HepG2 (cell line): ENCODE measurements at regions not wholly inside any gene's neighbourhood (a gene's known extent, or its start where the extent isn't known, plus 50 kb on each side); places are given as distances from the start of the nearest gene placed in this dataset.

Experiments
- ATAC-seq: fragments of 200-7000 bp; cut with Tn5 transposase; 3 replicates; pipeline ENCODE4 v1.9.1; 2020; ENCODE audit warnings: mild to moderate bottlenecking, moderate library complexity
- BruUV-seq: library from RNA; stranded (reverse); fragments of 400-500 nt; replicated peaks from 2 replicates; lab custom pipeline; 2021; lab: Mats Ljungman, UMichigan
- CTCF ChIA-PET: fragments of 300-600 bp; formaldehyde crosslinking; extraction: SDS; loops from one replicate; lab custom pipeline; 2021; ENCODE audit warnings: low total read pairs, inconsistent platforms, low intra/inter-chr PET ratio; lab: Yijun Ruan, JAX
- POLR2A ChIA-PET: fragments of 350-600 bp; sonication (Branson Sonifier 250); formaldehyde crosslinking; loops from one replicate; lab custom pipeline; 2020; ENCODE audit warnings: antibody characterized with exemption, inconsistent platforms; lab: Yijun Ruan, JAX
- DNase-seq: peaks from one replicate; pipeline ENCODE4 v3.0.0-alpha.2; 2015; ENCODE audit warnings: low spot score
- FAIRE-seq: peaks from 3 replicates; lab custom pipeline; 2011; peaks lifted over from hg19 to GRCh38; lab: Jason Lieb, UNC
- H2AFZ ChIP-seq: one replicate; pipeline ENCODE4 v1.6.1; 2011; ENCODE audit warnings: low read length, inconsistent platforms
- H3K27ac ChIP-seq: fragments of 300-600 bp; 3 replicates; pipeline ENCODE4 v1.8.0; 2011; ENCODE audit warnings: mixed run types, mild to moderate bottlenecking, mixed read lengths, low read length, inconsistent platforms; ENCODE audit not compliant: insufficient read depth; ENCODE audit errors: extremely low read length
- H3K27me3 ChIP-seq, 2 experiments: fragments of 200-600 bp in 1 of 2; 2 replicates in 1 of 2; 3 replicates in 1 of 2; pipeline versions ENCODE4 v1.6.0 to v1.8.0; 2011; ENCODE audit warnings: low read length in 2 of 2, mild to moderate bottlenecking in 2 of 2, moderate library complexity in 2 of 2, inconsistent platforms in 1 of 2; ENCODE audit not compliant: insufficient read depth in 2 of 2, control insufficient read depth in 1 of 2
- H3K36me3 ChIP-seq, 2 experiments: fragments of 200-600 bp in 1 of 2; replicated peaks in 1 of 2; 2 replicates in 1 of 2; 3 replicates in 1 of 2; pipeline versions ENCODE4 v1.5.1 to v1.8.0; 2011; ENCODE audit warnings: low read length in 2 of 2, inconsistent platforms in 1 of 2; ENCODE audit not compliant: insufficient read depth in 2 of 2, control insufficient read depth in 1 of 2
- H3K4me1 ChIP-seq: 2 replicates; pipeline ENCODE4 v1.5.1; 2012; ENCODE audit warnings: low read length, inconsistent platforms; ENCODE audit not compliant: insufficient read depth
- H3K4me2 ChIP-seq: 2 replicates; pipeline ENCODE4 v1.6.0; 2011; ENCODE audit warnings: low read depth, low read length, inconsistent platforms
- H3K4me3 ChIP-seq, 3 experiments: fragments of 200-600 bp in 1 of 3; sonication (generic), shearing (Covaris generic) in 1 of 3; replicated peaks in 1 of 3; 2 replicates each; pipeline ENCODE4 v1.5.1; 2011 to 2016; ENCODE audit warnings: low read length in 3 of 3, inconsistent platforms in 2 of 3, low read depth in 2 of 3, mild to moderate bottlenecking in 2 of 3, control low read depth in 1 of 3, mixed read lengths in 1 of 3; ENCODE audit not compliant: insufficient read depth in 1 of 3
- H3K79me2 ChIP-seq: one replicate; pipeline ENCODE4 v1.6.1; 2011; ENCODE audit warnings: low read length, inconsistent platforms; ENCODE audit not compliant: insufficient read depth
- H3K9ac ChIP-seq: 2 replicates; pipeline ENCODE4 v1.6.0; 2011; ENCODE audit warnings: mild to moderate bottlenecking, low read depth, low read length, inconsistent platforms; ENCODE audit not compliant: insufficient read depth
- H3K9me3 ChIP-seq: 2 replicates; pipeline ENCODE4 v1.5.1; 2012; ENCODE audit warnings: mild to moderate bottlenecking, low read length
- H4K20me1 ChIP-seq: 2 replicates; pipeline ENCODE4 v1.6.0; 2011; ENCODE audit warnings: inconsistent platforms, mild to moderate bottlenecking, low read length, moderate library complexity; ENCODE audit not compliant: insufficient read depth
- EP300 ChIP-seq, 3 experiments: sonication (generic) in 1 of 3; formaldehyde crosslinking in 1 of 3; IDR thresholded peaks; 2 replicates each; pipeline versions ENCODE4 v1.5.1 to v1.6.1; 2011 to 2020; ENCODE audit warnings: low read depth in 2 of 3, low read length in 2 of 3, borderline replicate concordance in 1 of 3, improper control_type of control experiment in 1 of 3, mild to moderate bottlenecking in 1 of 3, missing genetic modification reagents in 1 of 3, moderate library complexity in 1 of 3
- GATA4 ChIP-seq: sonication (generic); IDR thresholded peaks from 2 replicates; pipeline ENCODE4 v1.6.1; 2016; ENCODE audit warnings: antibody characterized with exemption, low read depth, borderline replicate concordance
- MTA3 ChIP-seq: sonication (generic); formaldehyde crosslinking; IDR thresholded peaks from 2 replicates; pipeline ENCODE4 v1.4.0; 2020; ENCODE audit warnings: missing genetic modification reagents
- SIN3B ChIP-seq: fragments of 150-350 bp; IDR thresholded peaks from 2 replicates; pipeline ENCODE4 v1.6.1; 2014; ENCODE audit warnings: low read length
- TMF1 ChIP-seq: sonication (generic); formaldehyde crosslinking; IDR thresholded peaks from 2 replicates; pipeline ENCODE4 v1.8.1; 2022; ENCODE audit warnings: low read depth, missing genetic modification reagents
- YEATS2 ChIP-seq: sonication (generic); formaldehyde crosslinking; IDR thresholded peaks from 2 replicates; pipeline ENCODE4 v1.4.0; 2020; ENCODE audit warnings: missing genetic modification reagents, borderline replicate concordance
- ZNF34 ChIP-seq: sonication (generic); formaldehyde crosslinking; IDR thresholded peaks from 2 replicates; pipeline ENCODE4 v1.4.0; 2020; ENCODE audit warnings: mild to moderate bottlenecking, missing genetic modification reagents, borderline replicate concordance
- ZNF558 ChIP-seq: sonication (generic); formaldehyde crosslinking; IDR thresholded peaks from 2 replicates; pipeline ENCODE4 v1.9.0; 2022; ENCODE audit warnings: mild to moderate bottlenecking, missing genetic modification reagents, borderline replicate concordance
- ZSCAN21 ChIP-seq: sonication (generic); formaldehyde crosslinking; IDR thresholded peaks from 2 replicates; pipeline ENCODE4 v1.8.0; 2022; ENCODE audit warnings: mild to moderate bottlenecking, missing genetic modification reagents, moderate library complexity, borderline replicate concordance
- WGBS: methylation state at CpG from one replicate; pipeline ENCODE4 v1.1.6; 2017; ENCODE audit warnings: low lambda C conversion rate; 5-methylcytosine and 5-hydroxymethylcytosine counted together
- in situ Hi-C: cut with HindIII; loops from 2 replicates; pipeline ENCODE4 v1.10.0; 2017; ENCODE audit warnings: low pct_unique_long_range_greater_than_20kb; ENCODE audit not compliant: extremely low pct_ligation_motif_present
- intact Hi-C: fragments of 100-400 bp; cut with micrococcal nuclease; formaldehyde crosslinking; loops from one replicate; pipeline ENCODE4 v1.10.0; 2022; ENCODE audit not compliant: unreplicated experiment
- TF ChIP-seq, protein P1 (sequence below): sonication (generic); formaldehyde crosslinking; conservative IDR thresholded peaks from 2 replicates; pipeline ENCODE4 v1.4.0; 2020; ENCODE audit warnings: mild to moderate bottlenecking, missing genetic modification reagents, moderate library complexity

DNA sequence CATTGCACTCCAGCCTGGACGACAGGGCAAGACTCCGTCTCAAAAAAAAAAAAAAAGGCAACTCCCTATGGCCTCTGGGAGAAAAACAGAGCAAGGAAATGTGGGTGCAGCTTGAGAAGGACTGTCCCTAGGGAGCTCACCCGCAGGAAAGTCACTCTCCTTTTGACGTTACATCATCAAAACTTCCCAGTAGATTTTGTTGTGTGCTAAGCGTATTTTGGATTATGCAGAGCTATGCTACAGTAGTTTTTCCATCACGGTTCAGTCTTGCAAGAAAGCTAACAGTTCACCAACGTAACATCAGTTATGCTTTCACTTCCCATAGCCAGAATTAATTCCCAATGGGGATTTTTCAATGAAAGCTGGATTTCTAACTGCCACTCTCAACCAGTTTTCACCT, 138.8 kb downstream of the HSD17B3 start (continued):
- TF ChIP-seq ZSCAN21 (CRISPR knock-in tag) = no peak
- TF ChIP-seq EP300 (IDR thresholded peaks at IDR 0.05; ENCODE audit: low read depth in 2 of 2, low read length in 2 of 2) = no peak
- no peak for TF ChIP-seq EP300 (CRISPR knock-in tag; IDR thresholded peaks at IDR 0.05; ENCODE audit: borderline replicate concordance)

DNA sequence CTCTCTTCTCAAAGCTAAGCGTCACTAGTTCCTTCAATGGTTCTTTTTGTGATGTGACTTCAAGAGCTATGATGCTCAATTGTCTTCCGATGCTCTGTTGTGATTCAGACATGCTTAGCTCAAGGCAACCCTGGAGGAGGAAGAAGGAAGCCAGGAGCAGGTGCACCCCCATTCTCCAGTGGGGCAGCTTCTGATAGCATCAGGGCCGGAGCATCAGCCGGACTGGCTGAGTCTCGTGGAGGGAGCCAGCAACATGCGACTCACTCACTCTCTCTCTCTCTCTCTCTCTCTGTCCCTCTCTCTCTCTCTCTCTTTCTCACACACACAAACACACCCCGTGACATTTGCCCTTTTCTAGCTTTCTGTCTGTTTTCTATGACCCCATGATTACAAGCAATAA, 140.2 kb downstream of the HSD17B3 start:
- H3K79me2 ChIP-seq = no peaks in the 10 kb centered on the region
- H3K4me3 ChIP-seq = no peak overlapping the region
- no peaks in the 10 kb centered on the region for H3K4me1 ChIP-seq
- no peak overlapping the region for H2AFZ ChIP-seq
- ChIA-PET CTCF (no interaction called here), POLR2A (no interaction called here)
- no peak for DNase-seq
- H3K36me3 ChIP-seq = no peaks in the 10 kb centered on the region
- H3K4me2 ChIP-seq = no peak overlapping the region
- H4K20me1 ChIP-seq = no peaks in the 10 kb centered on the region
- BruUV-seq = no TSS peak
- 50% methylated on average over 7 of the region's 7 CpGs for WGBS
- peaks cover 1 to 21% of the 10 kb centered on the region in 2 experiments; a peak in 2 of 5 replicates for H3K27me3 ChIP-seq
- H3K9ac ChIP-seq = no peak overlapping the region
- TF ChIP-seq TMF1 (CRISPR knock-in tag) = no peak
- TF ChIP-seq SIN3B = no peak
- no peak for TF ChIP-seq ZNF558
- TF ChIP-seq YEATS2 = no peak
- TF ChIP-seq MTA3 (CRISPR knock-in tag) = no peak
- TF ChIP-seq, protein P1, sequence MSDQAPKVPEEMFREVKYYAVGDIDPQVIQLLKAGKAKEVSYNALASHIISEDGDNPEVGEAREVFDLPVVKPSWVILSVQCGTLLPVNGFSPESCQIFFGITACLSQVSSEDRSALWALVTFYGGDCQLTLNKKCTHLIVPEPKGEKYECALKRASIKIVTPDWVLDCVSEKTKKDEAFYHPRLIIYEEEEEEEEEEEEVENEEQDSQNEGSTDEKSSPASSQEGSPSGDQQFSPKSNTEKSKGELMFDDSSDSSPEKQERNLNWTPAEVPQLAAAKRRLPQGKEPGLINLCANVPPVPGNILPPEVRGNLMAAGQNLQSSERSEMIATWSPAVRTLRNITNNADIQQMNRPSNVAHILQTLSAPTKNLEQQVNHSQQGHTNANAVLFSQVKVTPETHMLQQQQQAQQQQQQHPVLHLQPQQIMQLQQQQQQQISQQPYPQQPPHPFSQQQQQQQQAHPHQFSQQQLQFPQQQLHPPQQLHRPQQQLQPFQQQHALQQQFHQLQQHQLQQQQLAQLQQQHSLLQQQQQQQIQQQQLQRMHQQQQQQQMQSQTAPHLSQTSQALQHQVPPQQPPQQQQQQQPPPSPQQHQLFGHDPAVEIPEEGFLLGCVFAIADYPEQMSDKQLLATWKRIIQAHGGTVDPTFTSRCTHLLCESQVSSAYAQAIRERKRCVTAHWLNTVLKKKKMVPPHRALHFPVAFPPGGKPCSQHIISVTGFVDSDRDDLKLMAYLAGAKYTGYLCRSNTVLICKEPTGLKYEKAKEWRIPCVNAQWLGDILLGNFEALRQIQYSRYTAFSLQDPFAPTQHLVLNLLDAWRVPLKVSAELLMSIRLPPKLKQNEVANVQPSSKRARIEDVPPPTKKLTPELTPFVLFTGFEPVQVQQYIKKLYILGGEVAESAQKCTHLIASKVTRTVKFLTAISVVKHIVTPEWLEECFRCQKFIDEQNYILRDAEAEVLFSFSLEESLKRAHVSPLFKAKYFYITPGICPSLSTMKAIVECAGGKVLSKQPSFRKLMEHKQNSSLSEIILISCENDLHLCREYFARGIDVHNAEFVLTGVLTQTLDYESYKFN (CRISPR knock-in tag) = no peak
- TF ChIP-seq ZNF34 = no peak
- TF ChIP-seq GATA4 = no peak
- in situ Hi-C loops (no loop called here), intact Hi-C loops (no loop called here)
- FAIRE-seq = no peak
- no peak overlapping the region for H3K27ac ChIP-seq
- no peaks in the 10 kb centered on the region for H3K9me3 ChIP-seq
- no peak for ATAC-seq
